PC-3 (cell line): ENCODE measurements at regions not wholly inside any gene's neighbourhood (a gene's known extent, or its start where the extent isn't known, plus 50 kb on each side); places are given as distances from the start of the nearest gene placed in this dataset.

ENCODE experiments used
- ATAC-seq: fragments of 200-7000 bp; cut with Tn5 transposase; 2 replicates; pipeline ENCODE4 v1.9.1; 2020; ENCODE audit warnings: mild to moderate bottlenecking, moderate library complexity
- BruUV-seq: library from RNA; stranded (reverse); fragments of 400-500 nt; replicated peaks from 2 replicates; lab custom pipeline; 2021; lab: Mats Ljungman, UMichigan
- CTCF ChIA-PET: fragments of 300-600 bp; sonication (Branson Sonifier 250); formaldehyde crosslinking; loops from one replicate; lab custom pipeline; 2022; ENCODE audit warnings: antibody characterized with exemption; lab: Charles Lee
- POLR2A ChIA-PET: fragments of 300-600 bp; sonication (Branson Sonifier 250); formaldehyde crosslinking; loops from one replicate; lab custom pipeline; 2022; ENCODE audit warnings: antibody characterized with exemption; ENCODE audit not compliant: unreplicated experiment; lab: Charles Lee
- DNase-seq: peaks from one replicate; pipeline ENCODE4 v3.0.0-alpha.2; 2015
- H2AFZ ChIP-seq: fragments of 300-600 bp; sonication (generic); 2 replicates; pipeline ENCODE4 v1.6.0; 2016; ENCODE audit warnings: antibody characterized with exemption, low read length
- H3F3A ChIP-seq: fragments of 300-600 bp; sonication (generic); one replicate; pipeline ENCODE4 v1.6.0; 2017; ENCODE audit warnings: antibody characterized with exemption, low read length, control low read depth, mild to moderate bottlenecking; ENCODE audit not compliant: unreplicated experiment
- H3K27ac ChIP-seq: fragments of 300-600 bp; sonication (generic); 2 replicates; pipeline ENCODE4 v1.5.1; 2016; ENCODE audit warnings: mild to moderate bottlenecking, low read length
- H3K27me3 ChIP-seq: fragments of 300-600 bp; sonication (generic); 2 replicates; pipeline ENCODE4 v1.6.1; 2016; ENCODE audit warnings: low read length, mixed read lengths
- H3K36me3 ChIP-seq: fragments of 300-600 bp; sonication (generic); 2 replicates; pipeline ENCODE4 v1.6.1; 2016; ENCODE audit warnings: low read depth, mixed run types, low read length, mixed read lengths
- H3K4me1 ChIP-seq: fragments of 300-600 bp; sonication (generic); 2 replicates; pipeline ENCODE4 v1.5.1; 2016; ENCODE audit warnings: low read length; ENCODE audit not compliant: insufficient read depth
- H3K4me2 ChIP-seq: fragments of 300-600 bp; sonication (generic); 2 replicates; pipeline ENCODE4 v1.6.0; 2016; ENCODE audit warnings: low read length
- H3K4me3 ChIP-seq: fragments of 300-600 bp; sonication (generic); 2 replicates; pipeline ENCODE4 v1.5.1; 2016; ENCODE audit warnings: mild to moderate bottlenecking, low read length, mixed read lengths
- H3K79me2 ChIP-seq: fragments of 300-600 bp; sonication (generic); 2 replicates; pipeline ENCODE4 v1.6.1; 2017; ENCODE audit warnings: low read length, mixed read lengths
- H3K9ac ChIP-seq: fragments of 300-600 bp; sonication (generic); 2 replicates; pipeline ENCODE4 v1.6.0; 2016; ENCODE audit warnings: mild to moderate bottlenecking, low read length
- H3K9me2 ChIP-seq: fragments of 300-600 bp; sonication (generic); replicated peaks from 2 replicates; pipeline ENCODE4 v1.6.1; 2016; ENCODE audit warnings: mixed run types, low read length, mixed read lengths
- H3K9me3 ChIP-seq: fragments of 300-600 bp; sonication (generic); 2 replicates; pipeline ENCODE4 v1.6.1; 2016; ENCODE audit warnings: low read length, mixed read lengths
- H4K20me1 ChIP-seq: fragments of 300-600 bp; sonication (generic); 2 replicates; pipeline ENCODE4 v1.6.1; 2016; ENCODE audit warnings: low read length, mixed read lengths
- EZH2 ChIP-seq: fragments of 300-600 bp; sonication (generic); IDR thresholded peaks from one replicate; pipeline ENCODE4 v1.6.1; 2017; ENCODE audit warnings: antibody characterized with exemption, mild to moderate bottlenecking, low read length; ENCODE audit not compliant: unreplicated experiment
- EZH2phosphoT487 ChIP-seq: fragments of 300-600 bp; sonication (generic); IDR thresholded peaks from 2 replicates; pipeline ENCODE4 v1.6.1; 2018; ENCODE audit warnings: mild to moderate bottlenecking, antibody characterized with exemption, low read length, borderline replicate concordance
- intact Hi-C: fragments of 100-400 bp; cut with micrococcal nuclease; formaldehyde crosslinking; loops from 2 replicates; pipeline ENCODE4 v1.9.0; 2023
- TF ChIP-seq, protein P1 (sequence below): fragments of 300-600 bp; sonication (generic); conservative IDR thresholded peaks from 2 replicates; pipeline ENCODE4 v1.5.1; 2017; ENCODE audit warnings: antibody characterized with exemption, low read depth, mild to moderate bottlenecking, low read length

DNA sequence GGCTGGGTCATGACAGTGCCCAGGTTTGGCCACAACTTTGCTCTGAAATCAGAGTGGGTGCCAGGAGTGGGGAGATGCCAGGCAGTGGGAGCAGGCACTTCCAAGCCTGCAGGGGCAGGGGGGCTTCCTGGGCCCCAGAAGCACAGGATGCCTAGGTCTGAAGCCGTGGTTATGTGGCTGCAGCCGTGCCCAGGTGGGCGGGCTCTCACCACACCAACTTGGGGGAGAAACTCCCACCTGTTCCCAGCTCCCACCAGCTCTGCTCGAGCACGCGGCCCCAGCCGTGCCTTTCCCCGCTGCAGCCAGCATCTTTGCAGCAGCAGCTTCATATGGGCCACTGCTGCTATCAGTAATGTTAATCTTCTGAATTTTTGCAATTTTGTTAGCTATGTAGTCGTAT is 331.4 kb downstream of the USP25 start:
- 0 out of 2 replicates have a peak, but pooled peaks cover 3% of the 10 kb centered on the region for H3K27me3 ChIP-seq
- no peak overlapping the region for H3K4me3 ChIP-seq
- BruUV-seq = no TSS peak
- no peaks in the 10 kb centered on the region for H3K4me1 ChIP-seq
- H3K9me2 ChIP-seq = no peaks in the 10 kb centered on the region
- intact Hi-C loops = no loop called here
- no peaks in the 10 kb centered on the region for H4K20me1 ChIP-seq
- CTCF ChIA-PET = no interaction called here
- H3K79me2 ChIP-seq = no peaks in the 10 kb centered on the region
- DNase-seq = no peak
- H3K27ac ChIP-seq = no peak overlapping the region
- H3K9ac ChIP-seq = no peak overlapping the region
- H3K36me3 ChIP-seq = no peaks in the 10 kb centered on the region
- H2AFZ ChIP-seq = no peak overlapping the region
- no peak for ATAC-seq
- H3K4me2 ChIP-seq = no peak overlapping the region
- POLR2A ChIA-PET = interaction anchor here (0.7 kb wide), 1 partner anchor 772 kb away, joined by 19 read pairs; no protein-coding TSS in a partner anchor
- TF ChIP-seq, protein P1, sequence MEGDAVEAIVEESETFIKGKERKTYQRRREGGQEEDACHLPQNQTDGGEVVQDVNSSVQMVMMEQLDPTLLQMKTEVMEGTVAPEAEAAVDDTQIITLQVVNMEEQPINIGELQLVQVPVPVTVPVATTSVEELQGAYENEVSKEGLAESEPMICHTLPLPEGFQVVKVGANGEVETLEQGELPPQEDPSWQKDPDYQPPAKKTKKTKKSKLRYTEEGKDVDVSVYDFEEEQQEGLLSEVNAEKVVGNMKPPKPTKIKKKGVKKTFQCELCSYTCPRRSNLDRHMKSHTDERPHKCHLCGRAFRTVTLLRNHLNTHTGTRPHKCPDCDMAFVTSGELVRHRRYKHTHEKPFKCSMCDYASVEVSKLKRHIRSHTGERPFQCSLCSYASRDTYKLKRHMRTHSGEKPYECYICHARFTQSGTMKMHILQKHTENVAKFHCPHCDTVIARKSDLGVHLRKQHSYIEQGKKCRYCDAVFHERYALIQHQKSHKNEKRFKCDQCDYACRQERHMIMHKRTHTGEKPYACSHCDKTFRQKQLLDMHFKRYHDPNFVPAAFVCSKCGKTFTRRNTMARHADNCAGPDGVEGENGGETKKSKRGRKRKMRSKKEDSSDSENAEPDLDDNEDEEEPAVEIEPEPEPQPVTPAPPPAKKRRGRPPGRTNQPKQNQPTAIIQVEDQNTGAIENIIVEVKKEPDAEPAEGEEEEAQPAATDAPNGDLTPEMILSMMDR = no peak
- TF ChIP-seq EZH2 = no peak
- no peak for TF ChIP-seq EZH2phosphoT487
- H3F3A ChIP-seq = no peaks in the 10 kb centered on the region
- H3K9me3 ChIP-seq = peaks cover 10% of the 10 kb centered on the region; the same call in 1 of the 2 replicates

- no peak overlapping the region for H2AFZ ChIP-seq
- intact Hi-C loops = no loop called here
- H3K27me3 ChIP-seq = peaks cover 25% of the 10 kb centered on the region
- POLR2A ChIA-PET = no interaction called here
- no peaks in the 10 kb centered on the region for H3K9me3 ChIP-seq
- no peaks in the 10 kb centered on the region for H3K79me2 ChIP-seq
- H3K36me3 ChIP-seq = no peaks in the 10 kb centered on the region
- no peaks in the 10 kb centered on the region for H4K20me1 ChIP-seq
- H3K4me3 ChIP-seq = no peak overlapping the region
- H3K9me2 ChIP-seq = no peaks in the 10 kb centered on the region
- peaks cover 7% of the 10 kb centered on the region for H3K4me1 ChIP-seq
- ATAC-seq = peak; percentile 42; the same call in 1 of the 2 replicates
- no TSS peak for BruUV-seq
- TF ChIP-seq EZH2 (no peak), EZH2phosphoT487 (no peak)
- TF ChIP-seq, protein P1 = no peak
- H3K27ac ChIP-seq = no peak overlapping the region
- no peak overlapping the region for H3K9ac ChIP-seq
- H3K4me2 ChIP-seq = no peak overlapping the region
- no peaks in the 10 kb centered on the region for H3F3A ChIP-seq
- CTCF ChIA-PET = no interaction called here
- DNase-seq = no peak
Measured at GRCh38 chr21:16069178-16070112, 339.7 kb downstream of the USP25 start.

GRCh38 chr21:16070207-16070651 is 340.4 kb downstream of the USP25 start:
- POLR2A ChIA-PET = no interaction called here

More at GRCh38 chr21:16070207-16070651, 340.4 kb downstream of the USP25 start:
- Histone ChIP-seq H3K79me2 (no peaks in the 10 kb centered on the region), H3K9ac (no peak overlapping the region), H3F3A (no peaks in the 10 kb centered on the region), H3K27me3 (peaks cover 25% of the 10 kb centered on the region), H3K27ac (no peak overlapping the region), H3K4me1 (peaks cover 7% of the 10 kb centered on the region), H3K4me3 (peak overlapping the region; percentile 41), H3K9me2 (no peaks in the 10 kb centered on the region), H3K36me3 (no peaks in the 10 kb centered on the region), H3K9me3 (no peaks in the 10 kb centered on the region), H4K20me1 (no peaks in the 10 kb centered on the region), H3K4me2 (peak overlapping the region; percentile 74), H2AFZ (peak overlapping the region; percentile 61)
- TF ChIP-seq, protein P1 = peak; percentile 16; the same call in 1 of the 2 replicates
- no peak for TF ChIP-seq EZH2phosphoT487
- intact Hi-C loops = no loop called here
- ATAC-seq (peak; percentile 85), DNase-seq (peak; percentile 23)
- CTCF ChIA-PET = no interaction called here
- BruUV-seq = no TSS peak
